Stomach (tissue), 4 donors: ENCODE measurements at regions not wholly inside any gene's neighbourhood (a gene's known extent, or its start where the extent isn't known, plus 50 kb on each side); places are given as distances from the start of the nearest gene placed in this dataset.

Experiments
- EP300 ChIP-seq: sonication (generic); formaldehyde crosslinking; IDR thresholded peaks from one replicate; pipeline ENCODE4 v1.6.1; 2017; ENCODE audit warnings: antibody characterized with exemption
- POLR2AphosphoS5 ChIP-seq, 3 donors: sonication (generic); formaldehyde crosslinking; IDR thresholded peaks; one replicate each; pipeline ENCODE4 v1.6.1; 2016; ENCODE audit warnings: antibody characterized with exemption in 3 of 3

DNA sequence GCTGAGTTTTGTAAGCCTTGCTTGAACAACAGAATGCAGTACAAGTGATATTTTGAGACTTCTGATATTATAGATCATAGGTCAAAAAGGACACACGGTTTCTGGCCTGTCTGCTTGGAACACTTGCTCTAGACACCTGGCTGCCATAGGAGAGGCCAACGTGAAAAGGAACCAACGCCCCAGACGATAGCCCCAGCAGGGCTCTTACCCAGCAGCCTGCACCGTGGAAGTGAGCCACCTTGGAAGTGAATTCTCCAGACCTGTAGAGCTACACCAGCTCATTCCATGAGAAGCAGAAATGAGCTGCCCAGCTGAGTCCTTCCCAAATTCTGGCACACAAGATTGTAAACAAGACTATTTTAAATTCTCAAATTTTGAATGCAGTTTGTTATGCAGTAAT is 323.1 kb downstream of the FBXO8 start:
- TF ChIP-seq POLR2AphosphoS5 (IDR thresholded peaks at IDR 0.05): no peak
- no peak for TF ChIP-seq EP300
